GM20431 (cell line): ENCODE measurements at regions not wholly inside any gene's neighbourhood (a gene's known extent, or its start where the extent isn't known, plus 50 kb on each side); places are given as distances from the start of the nearest gene placed in this dataset.

Experiments used
- in situ Hi-C: fragments of 300-500 bp; cut with MseI, MboI; formaldehyde crosslinking; loops from one replicate; pipeline ENCODE4 v1.15.0; 2020; ENCODE audit warnings: low sequenced_read_pairs; ENCODE audit not compliant: unreplicated experiment

- in situ Hi-C loops = no loop called here
Observed at GRCh38 chr10:88100281-88100680, 236.9 kb downstream of the PTEN start.

- in situ Hi-C loops = no loop called here
Observed at GRCh38 chr10:88101666-88102065, 238.2 kb downstream of the PTEN start.

GRCh38 chr10:88103576-88103975, 240.2 kb downstream of the PTEN start:
- in situ Hi-C loops = no loop called here

- in situ Hi-C loops = no loop called here
Observed at GRCh38 chr10:88104223-88104622, 240.8 kb downstream of the PTEN start.

GRCh38 chr10:88106366-88106765, 242.9 kb downstream of the PTEN start:
- in situ Hi-C loops = no loop called here

- in situ Hi-C loops = no loop called here
Observed at GRCh38 chr10:88107296-88108097, 244.1 kb downstream of the PTEN start.

GRCh38 chr10:88108115-88108610, 244.7 kb downstream of the PTEN start:
- in situ Hi-C loops = no loop called here

- in situ Hi-C loops = no loop called here
Observed at GRCh38 chr10:88110355-88110754, 246.9 kb downstream of the PTEN start.

- in situ Hi-C loops = no loop called here
Observed at GRCh38 chr10:88110822-88111221, 247.4 kb downstream of the PTEN start.

- in situ Hi-C loops = no loop called here
Observed at GRCh38 chr10:88111294-88111693, 247.9 kb downstream of the PTEN start.

GRCh38 chr10:88113232-88113631, 249.8 kb downstream of the PTEN start:
- in situ Hi-C loops = no loop called here

GRCh38 chr10:88113657-88114272, 250.3 kb downstream of the PTEN start:
- in situ Hi-C loops = no loop called here

GRCh38 chr10:88114368-88114767, 250.9 kb downstream of the PTEN start:
- in situ Hi-C loops = no loop called here

- in situ Hi-C loops = no loop called here
Observed at GRCh38 chr10:88115407-88115806, 252.0 kb downstream of the PTEN start.

GRCh38 chr10:88115968-88116367, 252.5 kb downstream of the PTEN start:
- in situ Hi-C loops = no loop called here

- in situ Hi-C loops = no loop called here
Observed at GRCh38 chr10:88116481-88116880, 253.1 kb downstream of the PTEN start.

GRCh38 chr10:88116971-88117626, 253.7 kb downstream of the PTEN start:
- in situ Hi-C loops = no loop called here

- in situ Hi-C loops = no loop called here
Observed at GRCh38 chr10:88117869-88118632, 254.6 kb downstream of the PTEN start.

GRCh38 chr10:88118729-88119128, 255.3 kb downstream of the PTEN start:
- in situ Hi-C loops = no loop called here

GRCh38 chr10:88119160-88119559, 255.7 kb downstream of the PTEN start:
- in situ Hi-C loops = no loop called here
